ENCODE measurements at regions not wholly inside any gene's neighbourhood (a gene's known extent, or its start where the extent isn't known, plus 50 kb on each side); places are given as distances from the start of the nearest gene placed in this dataset.

- Histone ChIP-seq H3K36me3 (ENCODE audit: insufficient read depth, low read length) (no peaks in the 10 kb centered on the region), H3K9me3 (ENCODE audit: low read length) (no peaks in the 10 kb centered on the region), H3K4me1 (ENCODE audit: insufficient read depth, low read length) (no peaks in the 10 kb centered on the region), H3K4me3 (ENCODE audit: low read length) (no peak overlapping the region), H2AFZ (ENCODE audit: low read depth, low read length) (no peak overlapping the region), H3K27me3 (ENCODE audit: insufficient read depth, low read length) (no peaks in the 10 kb centered on the region)
These were observed 557.4 kb upstream of the ZNF462 start for GRCh38 chr9:106305428-106306133.

- Histone ChIP-seq H3K9me3 (ENCODE audit: low read length) (no peaks in the 10 kb centered on the region), H3K4me3 (ENCODE audit: low read length) (no peak overlapping the region), H3K27me3 (ENCODE audit: insufficient read depth, low read length) (no peaks in the 10 kb centered on the region), H3K36me3 (ENCODE audit: insufficient read depth, low read length) (no peaks in the 10 kb centered on the region), H2AFZ (ENCODE audit: low read depth, low read length) (no peak overlapping the region), H3K4me1 (ENCODE audit: insufficient read depth, low read length) (no peaks in the 10 kb centered on the region)
These were observed 555.3 kb upstream of the ZNF462 start for GRCh38 chr9:106307670-106308069.

- no peaks in the 10 kb centered on the region for H3K36me3 ChIP-seq (ENCODE audit: insufficient read depth, low read length)
These were observed 553.0 kb upstream of the ZNF462 start for GRCh38 chr9:106309925-106310324.

GRCh38 chr9:106310782-106311181 lies 552.2 kb upstream of the ZNF462 start:
- H2AFZ ChIP-seq (ENCODE audit: low read depth, low read length) = no peak overlapping the region
- H3K27me3 ChIP-seq (ENCODE audit: insufficient read depth, low read length) = no peaks in the 10 kb centered on the region
- H3K4me3 ChIP-seq (ENCODE audit: low read length) = no peak overlapping the region
- H3K4me1 ChIP-seq (ENCODE audit: insufficient read depth, low read length) = no peaks in the 10 kb centered on the region
- H3K36me3 ChIP-seq (ENCODE audit: insufficient read depth, low read length) = no peaks in the 10 kb centered on the region
- H3K9me3 ChIP-seq (ENCODE audit: low read length) = no peaks in the 10 kb centered on the region

More at GRCh38 chr9:106309925-106310324, 553.0 kb upstream of the ZNF462 start:
- Histone ChIP-seq H3K27me3 (ENCODE audit: insufficient read depth, low read length) (no peaks in the 10 kb centered on the region), H2AFZ (ENCODE audit: low read depth, low read length) (no peak overlapping the region), H3K9me3 (ENCODE audit: low read length) (no peaks in the 10 kb centered on the region), H3K4me1 (ENCODE audit: insufficient read depth, low read length) (no peaks in the 10 kb centered on the region), H3K4me3 (ENCODE audit: low read length) (no peak overlapping the region)

GRCh38 chr9:106312906-106313305 lies 550.1 kb upstream of the ZNF462 start:
- H3K27me3 ChIP-seq (ENCODE audit: insufficient read depth, low read length) = no peaks in the 10 kb centered on the region
- no peaks in the 10 kb centered on the region for H3K36me3 ChIP-seq (ENCODE audit: insufficient read depth, low read length)
- H3K4me1 ChIP-seq (ENCODE audit: insufficient read depth, low read length) = no peaks in the 10 kb centered on the region
- H2AFZ ChIP-seq (ENCODE audit: low read depth, low read length) = no peak overlapping the region
- H3K9me3 ChIP-seq (ENCODE audit: low read length) = no peaks in the 10 kb centered on the region
- H3K4me3 ChIP-seq (ENCODE audit: low read length) = no peak overlapping the region

- Histone ChIP-seq H3K4me3 (ENCODE audit: low read length) (no peak overlapping the region), H3K36me3 (ENCODE audit: insufficient read depth, low read length) (no peaks in the 10 kb centered on the region), H3K4me1 (ENCODE audit: insufficient read depth, low read length) (no peaks in the 10 kb centered on the region), H3K27me3 (ENCODE audit: insufficient read depth, low read length) (no peaks in the 10 kb centered on the region), H2AFZ (ENCODE audit: low read depth, low read length) (no peak overlapping the region), H3K9me3 (ENCODE audit: low read length) (no peaks in the 10 kb centered on the region)
These were observed 548.5 kb upstream of the ZNF462 start for GRCh38 chr9:106314476-106314875.

- Histone ChIP-seq H2AFZ (ENCODE audit: low read depth, low read length) (peak overlapping the region; percentile 73), H3K4me3 (ENCODE audit: low read length) (no peak overlapping the region), H3K9me3 (ENCODE audit: low read length) (no peaks in the 10 kb centered on the region), H3K4me1 (ENCODE audit: insufficient read depth, low read length) (peaks cover 52% of the 10 kb centered on the region), H3K27me3 (ENCODE audit: insufficient read depth, low read length) (no peaks in the 10 kb centered on the region), H3K36me3 (ENCODE audit: insufficient read depth, low read length) (no peaks in the 10 kb centered on the region)
These were observed 541.4 kb upstream of the ZNF462 start for GRCh38 chr9:106321394-106322180.

- Histone ChIP-seq H3K4me3 (ENCODE audit: low read length) (no peak overlapping the region), H3K27me3 (ENCODE audit: insufficient read depth, low read length) (no peaks in the 10 kb centered on the region), H3K4me1 (ENCODE audit: insufficient read depth, low read length) (peaks cover 52% of the 10 kb centered on the region), H2AFZ (ENCODE audit: low read depth, low read length) (no peak overlapping the region), H3K9me3 (ENCODE audit: low read length) (no peaks in the 10 kb centered on the region), H3K36me3 (ENCODE audit: insufficient read depth, low read length) (no peaks in the 10 kb centered on the region)
These were observed 540.2 kb upstream of the ZNF462 start for GRCh38 chr9:106322706-106323245.

- Histone ChIP-seq H3K4me3 (ENCODE audit: low read length) (no peak overlapping the region), H3K4me1 (ENCODE audit: insufficient read depth, low read length) (peaks cover 52% of the 10 kb centered on the region), H3K27me3 (ENCODE audit: insufficient read depth, low read length) (no peaks in the 10 kb centered on the region), H2AFZ (ENCODE audit: low read depth, low read length) (peak overlapping the region; percentile 24), H3K36me3 (ENCODE audit: insufficient read depth, low read length) (no peaks in the 10 kb centered on the region), H3K9me3 (ENCODE audit: low read length) (no peaks in the 10 kb centered on the region)
These were observed 538.8 kb upstream of the ZNF462 start for GRCh38 chr9:106324053-106324585.

- peaks cover 52% of the 10 kb centered on the region for H3K4me1 ChIP-seq (ENCODE audit: insufficient read depth, low read length)
- H2AFZ ChIP-seq (ENCODE audit: low read depth, low read length) = peak overlapping the region; percentile 24
- H3K9me3 ChIP-seq (ENCODE audit: low read length) = no peaks in the 10 kb centered on the region
- H3K27me3 ChIP-seq (ENCODE audit: insufficient read depth, low read length) = no peaks in the 10 kb centered on the region
- H3K4me3 ChIP-seq (ENCODE audit: low read length) = no peak overlapping the region
- no peaks in the 10 kb centered on the region for H3K36me3 ChIP-seq (ENCODE audit: insufficient read depth, low read length)
These were observed 538.2 kb upstream of the ZNF462 start for GRCh38 chr9:106324591-106325280.

GRCh38 chr9:106326493-106326892 lies 536.5 kb upstream of the ZNF462 start:
- no peaks in the 10 kb centered on the region for H3K9me3 ChIP-seq (ENCODE audit: low read length)
- no peaks in the 10 kb centered on the region for H3K27me3 ChIP-seq (ENCODE audit: insufficient read depth, low read length)
- H3K4me3 ChIP-seq (ENCODE audit: low read length) = no peak overlapping the region
- no peaks in the 10 kb centered on the region for H3K36me3 ChIP-seq (ENCODE audit: insufficient read depth, low read length)
- no peak overlapping the region for H2AFZ ChIP-seq (ENCODE audit: low read depth, low read length)
- H3K4me1 ChIP-seq (ENCODE audit: insufficient read depth, low read length) = peaks cover 45% of the 10 kb centered on the region

- Histone ChIP-seq H3K27me3 (ENCODE audit: insufficient read depth, low read length) (no peaks in the 10 kb centered on the region), H3K36me3 (ENCODE audit: insufficient read depth, low read length) (no peaks in the 10 kb centered on the region), H3K4me3 (ENCODE audit: low read length) (no peak overlapping the region), H2AFZ (ENCODE audit: low read depth, low read length) (no peak overlapping the region), H3K4me1 (ENCODE audit: insufficient read depth, low read length) (no peaks in the 10 kb centered on the region), H3K9me3 (ENCODE audit: low read length) (no peaks in the 10 kb centered on the region)
These were observed 529.5 kb upstream of the ZNF462 start for GRCh38 chr9:106333481-106333880.

- no peaks in the 10 kb centered on the region for H3K27me3 ChIP-seq (ENCODE audit: insufficient read depth, low read length)
- no peak overlapping the region for H3K4me3 ChIP-seq (ENCODE audit: low read length)
- no peak overlapping the region for H2AFZ ChIP-seq (ENCODE audit: low read depth, low read length)
- H3K4me1 ChIP-seq (ENCODE audit: insufficient read depth, low read length) = no peaks in the 10 kb centered on the region
- no peaks in the 10 kb centered on the region for H3K9me3 ChIP-seq (ENCODE audit: low read length)
- no peaks in the 10 kb centered on the region for H3K36me3 ChIP-seq (ENCODE audit: insufficient read depth, low read length)
These were observed 528.9 kb upstream of the ZNF462 start for GRCh38 chr9:106334081-106334480.
